Omental fat pad (tissue), 3 donors: ENCODE measurements at regions not wholly inside any gene's neighbourhood (a gene's known extent, or its start where the extent isn't known, plus 50 kb on each side); places are given as distances from the start of the nearest gene placed in this dataset.

Experiments
- ATAC-seq: fragments of 150-250 bp; one replicate; pipeline ENCODE4 v1.9.1; 2016; ENCODE audit warnings: mild to moderate bottlenecking, moderate library complexity; ENCODE audit not compliant: low FRiP score
- DNase-seq: peaks from one replicate; pipeline ENCODE4 v3.0.0-alpha.2; 2019; ENCODE audit warnings: low spot score
- CTCF ChIP-seq, 3 donors: fragments of 450-650 bp; IDR thresholded peaks; one replicate each; pipeline ENCODE4 v1.5.1; 2016 to 2017; ENCODE audit warnings: antibody characterized with exemption in 3 of 3, mild to moderate bottlenecking in 3 of 3, moderate library complexity in 2 of 3

DNA sequence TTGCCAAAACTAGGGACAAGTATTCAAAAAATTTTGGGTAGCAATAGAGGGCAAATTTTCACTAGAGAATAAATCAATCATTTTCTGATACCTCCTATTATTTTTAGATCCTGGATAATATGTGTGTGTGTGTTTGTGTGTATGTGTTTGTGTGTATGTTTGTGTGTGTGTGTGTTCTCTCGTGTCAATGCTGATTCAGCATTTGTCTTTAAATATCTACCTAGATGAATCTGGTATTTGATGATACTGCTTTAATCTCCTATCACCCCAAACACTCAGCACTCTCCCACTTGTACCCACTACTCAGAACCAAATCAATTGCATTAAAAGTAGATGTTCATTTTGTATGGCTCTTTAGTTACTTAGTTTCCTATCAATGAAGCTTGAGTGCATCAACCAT lies 101.3 kb upstream of the NPFFR2 start:
- DNase-seq (no peak), ATAC-seq (no peak)
- TF ChIP-seq CTCF (IDR thresholded peaks at IDR 0.05): no peak

DNA sequence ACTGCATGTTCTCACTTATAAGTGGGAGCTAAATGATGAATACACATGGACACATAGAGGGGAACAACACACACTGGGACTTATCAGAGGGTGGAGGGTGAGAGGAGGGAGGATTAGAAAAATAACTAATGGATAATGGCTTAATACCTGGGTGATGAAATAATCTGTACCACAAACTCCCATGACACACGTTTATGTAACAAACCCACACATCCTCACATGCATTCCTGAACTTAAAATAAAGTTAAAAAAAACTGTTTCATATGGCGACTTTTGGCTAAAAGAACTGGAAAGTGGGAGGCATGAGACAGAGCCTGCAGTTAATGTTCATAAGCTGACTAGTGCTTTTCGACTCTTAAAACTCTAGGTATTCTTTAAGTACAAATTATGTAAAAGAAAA lies 98.9 kb upstream of the NPFFR2 start:
- no peak for ATAC-seq
- no peak for TF ChIP-seq CTCF (IDR thresholded peaks at IDR 0.05)
- DNase-seq: no peak

- DNase-seq: no peak
- no peak for TF ChIP-seq CTCF (IDR thresholded peaks at IDR 0.05)
- ATAC-seq: no peak
Measured at GRCh38 chr4:71938776-71939175, 93.0 kb upstream of the NPFFR2 start.

GRCh38 chr4:71941001-71941400 lies 90.8 kb upstream of the NPFFR2 start:
- TF ChIP-seq CTCF (IDR thresholded peaks at IDR 0.05): no peak
- DNase-seq: no peak
- no peak for ATAC-seq

GRCh38 chr4:71944956-71945355 lies 86.8 kb upstream of the NPFFR2 start:
- no peak for ATAC-seq
- no peak for TF ChIP-seq CTCF (IDR thresholded peaks at IDR 0.05)
- DNase-seq: no peak

GRCh38 chr4:71945791-71946190 lies 86.0 kb upstream of the NPFFR2 start:
- DNase-seq (no peak), ATAC-seq (no peak)

GRCh38 chr4:71958978-71959377 lies 72.8 kb upstream of the NPFFR2 start:
- no peak for TF ChIP-seq CTCF (IDR thresholded peaks at IDR 0.05)
- ATAC-seq (no peak), DNase-seq (no peak)

More at GRCh38 chr4:71945791-71946190, 86.0 kb upstream of the NPFFR2 start:
- no peak for TF ChIP-seq CTCF (IDR thresholded peaks at IDR 0.05)
